ENCODE measurements at regions not wholly inside any gene's neighbourhood (a gene's known extent, or its start where the extent isn't known, plus 50 kb on each side); places are given as distances from the start of the nearest gene placed in this dataset.

DNA sequence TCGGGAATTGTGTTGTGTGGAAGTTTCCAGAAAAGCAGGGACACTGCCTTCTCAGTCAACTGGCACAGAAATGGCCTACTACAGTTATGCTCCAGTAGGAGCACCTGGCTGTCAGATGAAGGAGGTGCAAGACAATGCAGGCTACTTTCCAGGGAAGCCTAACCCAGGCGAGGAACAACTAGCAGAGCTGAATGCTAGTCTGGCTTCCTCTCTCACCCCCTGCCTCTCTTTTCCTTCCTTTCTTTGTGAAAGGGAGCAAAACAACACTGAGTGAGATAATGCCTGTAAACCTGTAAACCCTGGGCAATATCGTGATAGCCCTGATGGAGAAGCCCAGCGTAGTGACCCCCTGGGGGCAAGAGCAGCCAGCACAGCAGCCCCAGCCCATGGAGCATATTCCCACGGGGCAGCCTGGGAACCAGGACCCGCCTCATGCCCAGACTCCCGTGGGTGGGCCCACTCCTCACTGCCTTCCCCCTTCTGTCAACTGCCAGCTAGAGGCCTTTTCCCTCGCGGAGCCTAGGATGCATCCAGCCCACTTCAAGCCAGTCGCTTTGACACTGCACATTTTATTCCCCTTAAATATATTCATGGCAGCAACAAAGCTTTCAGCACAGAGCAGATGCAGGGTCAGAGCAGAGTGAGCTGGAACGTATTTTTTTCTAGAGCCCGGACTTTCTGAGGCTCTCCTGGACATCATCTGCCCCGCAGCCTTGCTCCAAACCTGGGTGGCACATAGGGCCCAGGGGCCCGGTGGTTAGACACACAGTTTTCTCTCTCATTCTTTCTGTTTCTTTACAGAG lies 77.0 kb downstream of the PDCL3 start:
- Histone ChIP-seq H3K9ac (ENCODE audit: insufficient read length, low read depth) (no peak overlapping the region), H3K27me3 (ENCODE audit: insufficient read depth, insufficient read length) (no peaks in the 10 kb centered on the region), H3K9me3 (ENCODE audit: insufficient read depth, low read length) (0 out of 2 replicates have a peak, but pooled peaks cover 2% of the 10 kb centered on the region), H3K36me3 (ENCODE audit: insufficient read depth, insufficient read length, low read length) (no peaks in the 10 kb centered on the region), H3K4me1 (ENCODE audit: insufficient read depth, insufficient read length) (peaks cover 3% of the 10 kb centered on the region), H3K4me3 (ENCODE audit: insufficient read length, low read depth) (no peak overlapping the region)
- TF ChIP-seq SUZ12 (IDR thresholded peaks at IDR 0.05; ENCODE audit: extremely low read depth, insufficient read depth, insufficient read length) (no peak), ZNF274 (IDR thresholded peaks at IDR 0.05; ENCODE audit: low read depth, low read length) (no peak)
- no peak for DNase-seq (ENCODE audit: low read depth, low spot score)

DNA sequence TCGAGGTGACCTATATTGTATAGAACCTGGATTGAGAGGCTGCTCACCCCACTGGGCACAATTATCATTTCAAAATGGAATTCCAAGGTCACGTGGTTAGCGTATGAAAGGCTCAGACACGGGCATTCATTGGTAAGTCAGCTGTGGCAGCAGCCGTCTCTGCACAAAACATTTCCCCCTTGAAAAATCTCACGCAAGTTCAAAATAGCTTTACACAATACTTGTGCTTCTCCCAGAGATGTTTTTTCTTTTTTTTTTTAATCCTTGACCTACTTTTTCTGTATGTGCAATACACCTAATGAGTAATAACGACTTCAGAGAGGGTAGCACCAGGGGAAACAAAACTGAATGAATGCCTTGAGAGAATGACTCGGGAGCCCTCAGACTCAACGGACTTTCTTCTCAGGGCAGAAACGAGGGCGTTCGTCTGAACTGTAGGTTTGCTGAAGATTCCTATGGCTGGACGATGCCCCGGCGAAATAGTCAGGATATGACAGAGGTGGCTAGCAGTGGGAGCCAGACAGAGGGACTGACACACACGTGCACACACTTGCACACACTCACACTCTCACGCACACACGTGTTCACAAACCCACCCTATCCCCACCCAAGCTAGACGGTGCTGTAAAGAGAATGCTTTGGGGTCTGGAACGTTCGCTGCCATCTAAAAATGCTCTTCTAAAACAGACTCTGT lies 77.8 kb downstream of the PDCL3 start:
- no peak overlapping the region for H3K9ac ChIP-seq (ENCODE audit: insufficient read length, low read depth)
- no peaks in the 10 kb centered on the region for H3K36me3 ChIP-seq (ENCODE audit: insufficient read depth, insufficient read length, low read length)
- no peak for DNase-seq (ENCODE audit: low read depth, low spot score)
- H3K27me3 ChIP-seq (ENCODE audit: insufficient read depth, insufficient read length): no peaks in the 10 kb centered on the region
- 0 out of 2 replicates have a peak, but pooled peaks cover 5% of the 10 kb centered on the region for H3K9me3 ChIP-seq (ENCODE audit: insufficient read depth, low read length)
- TF ChIP-seq YY1 (IDR thresholded peaks at IDR 0.05; ENCODE audit: insufficient read depth, insufficient read length) (no peak), ZNF274 (IDR thresholded peaks at IDR 0.05; ENCODE audit: low read depth, low read length) (no peak), SUZ12 (IDR thresholded peaks at IDR 0.05; ENCODE audit: extremely low read depth, insufficient read depth, insufficient read length) (no peak)
- no peak overlapping the region for H3K4me3 ChIP-seq (ENCODE audit: insufficient read length, low read depth)
- H3K4me1 ChIP-seq (ENCODE audit: insufficient read depth, insufficient read length): peaks cover 3% of the 10 kb centered on the region

DNA sequence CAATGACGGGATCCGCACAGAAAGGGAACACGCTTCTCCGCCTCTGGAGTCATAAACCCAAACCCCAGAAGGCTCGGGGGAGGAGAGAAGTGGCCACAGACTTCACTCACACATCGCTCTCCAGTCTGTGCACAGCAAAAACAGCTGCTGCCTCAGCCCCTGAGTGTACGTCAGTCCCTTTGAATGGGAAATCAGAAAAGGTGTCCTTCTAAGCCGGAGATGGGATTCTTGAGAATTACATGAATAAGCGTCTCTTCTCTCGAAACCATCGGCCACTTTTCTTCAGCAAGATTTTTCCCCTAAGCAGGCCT lies 78.3 kb downstream of the PDCL3 start:
- Histone ChIP-seq H3K27me3 (ENCODE audit: insufficient read depth, insufficient read length) (no peaks in the 10 kb centered on the region), H3K36me3 (ENCODE audit: insufficient read depth, insufficient read length, low read length) (no peaks in the 10 kb centered on the region), H3K4me1 (ENCODE audit: insufficient read depth, insufficient read length) (peaks cover 3% of the 10 kb centered on the region), H3K9me3 (ENCODE audit: insufficient read depth, low read length) (0 out of 2 replicates have a peak, but pooled peaks cover 5% of the 10 kb centered on the region), H3K9ac (ENCODE audit: insufficient read length, low read depth) (no peak overlapping the region), H3K4me3 (ENCODE audit: insufficient read length, low read depth) (no peak overlapping the region)
- no peak for DNase-seq (ENCODE audit: low read depth, low spot score)
- no peak for TF ChIP-seq YY1 (IDR thresholded peaks at IDR 0.05; ENCODE audit: insufficient read depth, insufficient read length)
- no peak for TF ChIP-seq ZNF274 (IDR thresholded peaks at IDR 0.05; ENCODE audit: low read depth, low read length)
- TF ChIP-seq SUZ12 (IDR thresholded peaks at IDR 0.05; ENCODE audit: extremely low read depth, insufficient read depth, insufficient read length): no peak

DNA sequence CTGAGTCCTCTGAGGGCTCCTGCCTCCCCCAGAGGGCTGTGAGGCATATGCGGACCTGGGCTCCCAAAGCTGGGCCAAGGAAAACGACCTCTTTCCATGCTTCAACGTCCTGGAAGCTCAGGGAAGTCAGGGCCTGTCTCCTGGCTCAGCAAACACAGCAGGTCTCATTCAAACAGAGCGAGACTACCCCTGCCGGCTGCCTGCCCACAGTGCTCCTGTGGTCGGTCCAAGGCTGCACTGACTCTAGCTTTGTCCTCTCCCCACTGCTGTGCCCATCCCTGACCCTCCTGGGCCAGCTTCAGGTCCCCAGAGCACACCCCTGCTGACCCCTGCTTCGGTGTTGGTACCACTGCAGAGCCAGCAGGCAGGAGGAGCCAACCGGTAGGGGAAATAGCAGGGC lies 79.6 kb downstream of the PDCL3 start:
- no peak overlapping the region for H3K4me3 ChIP-seq (ENCODE audit: insufficient read length, low read depth)
- TF ChIP-seq YY1 (IDR thresholded peaks at IDR 0.05; ENCODE audit: insufficient read depth, insufficient read length) (no peak), ZNF274 (IDR thresholded peaks at IDR 0.05; ENCODE audit: low read depth, low read length) (no peak), SUZ12 (IDR thresholded peaks at IDR 0.05; ENCODE audit: extremely low read depth, insufficient read depth, insufficient read length) (no peak)
- no peaks in the 10 kb centered on the region for H3K27me3 ChIP-seq (ENCODE audit: insufficient read depth, insufficient read length)
- DNase-seq (ENCODE audit: low read depth, low spot score): no peak
- peaks cover 3% of the 10 kb centered on the region for H3K4me1 ChIP-seq (ENCODE audit: insufficient read depth, insufficient read length)
- H3K9me3 ChIP-seq (ENCODE audit: insufficient read depth, low read length): 0 out of 2 replicates have a peak, but pooled peaks cover 5% of the 10 kb centered on the region
- H3K36me3 ChIP-seq (ENCODE audit: insufficient read depth, insufficient read length, low read length): no peaks in the 10 kb centered on the region
- H3K9ac ChIP-seq (ENCODE audit: insufficient read length, low read depth): no peak overlapping the region

DNA sequence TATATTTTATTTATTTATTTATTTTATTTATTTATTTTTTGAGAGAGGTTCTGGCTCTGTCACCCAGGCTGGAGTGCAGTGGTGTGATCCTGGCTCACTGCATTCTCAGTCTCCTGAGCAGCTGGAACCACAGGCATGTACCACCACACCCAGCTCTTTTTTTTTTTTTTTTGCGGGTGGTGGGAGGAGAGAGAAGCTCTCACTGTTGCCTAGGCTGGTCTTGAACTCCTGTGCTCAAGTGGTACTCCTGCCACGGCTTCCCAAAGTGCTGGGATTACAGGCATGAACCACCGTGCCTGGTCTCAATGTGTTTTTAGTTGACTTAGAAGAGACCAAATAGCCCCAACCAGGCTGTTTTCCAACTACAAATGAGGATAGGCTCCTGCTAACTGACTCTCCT lies 80.7 kb downstream of the PDCL3 start:
- Histone ChIP-seq H3K9me3 (ENCODE audit: insufficient read depth, low read length) (peaks cover 5% of the 10 kb centered on the region; the same call in 1 of the 2 replicates), H3K9ac (ENCODE audit: insufficient read length, low read depth) (no peak overlapping the region), H3K4me1 (ENCODE audit: insufficient read depth, insufficient read length) (peaks cover 3% of the 10 kb centered on the region), H3K4me3 (ENCODE audit: insufficient read length, low read depth) (no peak overlapping the region), H3K36me3 (ENCODE audit: insufficient read depth, insufficient read length, low read length) (no peaks in the 10 kb centered on the region), H3K27me3 (ENCODE audit: insufficient read depth, insufficient read length) (no peaks in the 10 kb centered on the region)
- TF ChIP-seq SUZ12 (IDR thresholded peaks at IDR 0.05; ENCODE audit: extremely low read depth, insufficient read depth, insufficient read length): no peak
- no peak for TF ChIP-seq ZNF274 (IDR thresholded peaks at IDR 0.05; ENCODE audit: low read depth, low read length)
- TF ChIP-seq YY1 (IDR thresholded peaks at IDR 0.05; ENCODE audit: insufficient read depth, insufficient read length): no peak
- no peak for DNase-seq (ENCODE audit: low read depth, low spot score)

DNA sequence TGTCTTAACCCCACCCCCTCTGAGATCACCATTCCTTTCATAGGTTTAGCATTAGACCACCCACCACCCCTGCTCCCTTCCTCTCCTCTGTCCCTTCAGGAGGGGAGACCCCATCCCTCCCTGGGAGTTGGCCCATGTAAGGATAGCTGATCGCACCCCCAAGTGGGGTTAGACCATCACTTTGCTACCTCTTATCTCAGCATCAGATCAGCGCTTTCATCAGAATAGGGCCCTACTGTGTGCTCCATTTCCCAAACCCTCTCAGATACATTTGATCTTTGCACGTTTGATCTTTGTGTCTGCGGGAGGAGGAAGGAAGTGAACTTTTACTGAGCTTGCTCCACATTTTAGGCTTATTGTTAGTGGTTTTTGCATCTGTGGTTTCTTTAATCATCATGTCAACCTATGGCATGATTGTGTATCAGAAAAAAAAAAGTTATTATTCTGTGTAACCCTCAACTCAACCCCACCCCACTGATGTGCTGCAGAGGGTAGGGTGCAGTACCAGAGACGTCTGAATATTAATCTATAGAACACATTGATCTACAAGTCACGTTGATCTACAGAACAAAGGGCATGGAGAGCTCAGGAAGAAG lies 81.2 kb downstream of the PDCL3 start:
- no peak for DNase-seq (ENCODE audit: low read depth, low spot score)
- Histone ChIP-seq H3K27me3 (ENCODE audit: insufficient read depth, insufficient read length) (no peaks in the 10 kb centered on the region), H3K4me1 (ENCODE audit: insufficient read depth, insufficient read length) (peaks cover 3% of the 10 kb centered on the region), H3K36me3 (ENCODE audit: insufficient read depth, insufficient read length, low read length) (no peaks in the 10 kb centered on the region), H3K9me3 (ENCODE audit: insufficient read depth, low read length) (peaks cover 5% of the 10 kb centered on the region; the same call in 1 of the 2 replicates), H3K9ac (ENCODE audit: insufficient read length, low read depth) (no peak overlapping the region), H3K4me3 (ENCODE audit: insufficient read length, low read depth) (no peak overlapping the region)
- TF ChIP-seq ZNF274 (IDR thresholded peaks at IDR 0.05; ENCODE audit: low read depth, low read length) (no peak), SUZ12 (IDR thresholded peaks at IDR 0.05; ENCODE audit: extremely low read depth, insufficient read depth, insufficient read length) (no peak), YY1 (IDR thresholded peaks at IDR 0.05; ENCODE audit: insufficient read depth, insufficient read length) (no peak)

All from NT2/D1 (cell line).